ENCODE measurements at regions not wholly inside any gene's neighbourhood (a gene's known extent, or its start where the extent isn't known, plus 50 kb on each side); places are given as distances from the start of the nearest gene placed in this dataset.
"Not testable (repeated sequence)": the region's sequence is repeated elsewhere in the genome, so short reads cannot be mapped to it uniquely, and the experiment has no call there.

- no peak for DNase-seq
- intact Hi-C loops (cut with DNase I), result no loop called here
- no peak for ATAC-seq (ENCODE audit: poor library complexity)
These were observed 543.8 kb upstream of the NRP1 start for GRCh38 chr10:33878238-33878786.

GRCh38 chr10:33876584-33877400 lies 542.3 kb upstream of the NRP1 start:
- DNase-seq (no peak), ATAC-seq (ENCODE audit: poor library complexity) (peak; percentile 59)
- intact Hi-C loops (cut with DNase I), result no loop called here

- no peak for ATAC-seq (ENCODE audit: poor library complexity)
These were observed 541.6 kb upstream of the NRP1 start for GRCh38 chr10:33875924-33876583.

GRCh38 chr10:33871061-33871956 lies 536.8 kb upstream of the NRP1 start:
- DNase-seq (no peak), ATAC-seq (ENCODE audit: poor library complexity) (no peak)
- intact Hi-C loops (cut with DNase I), result no loop called here

More at GRCh38 chr10:33875924-33876583, 541.6 kb upstream of the NRP1 start:
- intact Hi-C loops (cut with DNase I), result no loop called here
- DNase-seq, result no peak

GRCh38 chr10:33869481-33869880 lies 535.0 kb upstream of the NRP1 start:
- DNase-seq (no peak), ATAC-seq (ENCODE audit: poor library complexity) (no peak)
- intact Hi-C loops (cut with DNase I), result no loop called here

- DNase-seq (no peak), ATAC-seq (ENCODE audit: poor library complexity) (peak; percentile 82)
These were observed 534.6 kb upstream of the NRP1 start for GRCh38 chr10:33869028-33869427.

GRCh38 chr10:33867199-33867789 lies 532.8 kb upstream of the NRP1 start:
- intact Hi-C loops (cut with DNase I); ATAC-seq (ENCODE audit: poor library complexity); DNase-seq: not testable (repeated sequence)

More at GRCh38 chr10:33869028-33869427, 534.6 kb upstream of the NRP1 start:
- intact Hi-C loops (cut with DNase I), result no loop called here

GRCh38 chr10:33863352-33863751 lies 528.9 kb upstream of the NRP1 start:
- ATAC-seq (ENCODE audit: poor library complexity) (no peak), DNase-seq (no peak)
- intact Hi-C loops (cut with DNase I), result no loop called here

- DNase-seq, result no peak
- intact Hi-C loops (cut with DNase I), result no loop called here
- ATAC-seq (ENCODE audit: poor library complexity), result no peak
These were observed 528.2 kb upstream of the NRP1 start for GRCh38 chr10:33862536-33863105.

- ATAC-seq (ENCODE audit: poor library complexity), result no peak
- intact Hi-C loops (cut with DNase I), result no loop called here
- DNase-seq, result no peak
These were observed 527.4 kb upstream of the NRP1 start for GRCh38 chr10:33861833-33862232.

GRCh38 chr10:33861016-33861704 lies 526.7 kb upstream of the NRP1 start:
- DNase-seq (no peak), ATAC-seq (ENCODE audit: poor library complexity) (no peak)
- intact Hi-C loops (cut with DNase I), result no loop called here

GRCh38 chr10:33860552-33860951 lies 526.1 kb upstream of the NRP1 start:
- DNase-seq (no peak), ATAC-seq (ENCODE audit: poor library complexity) (no peak)
- intact Hi-C loops (cut with DNase I), result no loop called here

- intact Hi-C loops (cut with DNase I), result no loop called here
- ATAC-seq (ENCODE audit: poor library complexity), result no peak
- no peak for DNase-seq
These were observed 525.0 kb upstream of the NRP1 start for GRCh38 chr10:33859319-33860022.

- DNase-seq (no peak), ATAC-seq (ENCODE audit: poor library complexity) (no peak)
- intact Hi-C loops (cut with DNase I), result no loop called here
These were observed 523.9 kb upstream of the NRP1 start for GRCh38 chr10:33858326-33858725.

- ATAC-seq (ENCODE audit: poor library complexity); intact Hi-C loops (cut with DNase I); DNase-seq: not testable (repeated sequence)
These were observed 518.8 kb upstream of the NRP1 start for GRCh38 chr10:33853221-33853620.

- intact Hi-C loops (cut with DNase I), result no loop called here
- DNase-seq (no peak), ATAC-seq (ENCODE audit: poor library complexity) (no peak)
These were observed 508.9 kb upstream of the NRP1 start for GRCh38 chr10:33843379-33843778.

GRCh38 chr10:33841678-33842077 lies 507.2 kb upstream of the NRP1 start:
- no peak for ATAC-seq (ENCODE audit: poor library complexity)
- intact Hi-C loops (cut with DNase I), result no loop called here
- DNase-seq, result no peak
